ENCODE measurements at regions not wholly inside any gene's neighbourhood (a gene's known extent, or its start where the extent isn't known, plus 50 kb on each side); places are given as distances from the start of the nearest gene placed in this dataset.

DNA sequence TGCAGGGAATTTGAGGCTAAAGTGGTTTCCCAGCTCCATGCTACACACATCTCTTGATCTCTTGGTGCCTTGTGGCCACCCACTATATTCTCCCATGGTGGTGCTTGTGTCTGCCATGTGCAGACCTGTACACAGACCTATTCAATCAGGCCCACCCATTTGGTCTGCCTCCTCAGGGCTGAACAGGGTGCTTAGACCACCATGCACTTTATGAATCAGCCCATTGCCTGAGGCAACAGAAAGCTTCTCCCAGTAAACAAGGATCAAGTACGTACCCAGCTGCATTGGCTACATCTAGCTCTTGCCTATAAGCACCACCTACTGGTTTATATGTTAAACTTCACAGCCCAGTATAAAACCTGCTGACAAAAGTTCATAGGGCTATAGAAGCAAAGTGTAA, 664.3 kb upstream of the EDIL3 start:
- FAIRE-seq (no peak), DNase-seq (no peak), ATAC-seq (peak in 2 of 4 donors; percentile 33 to 46)
- Histone ChIP-seq H3K4me3 (no peak overlapping the region), H3K4me1 (no peaks in the 10 kb centered on the region), H3K27me3 (no peaks in the 10 kb centered on the region), H3K9me3 (no peaks in the 10 kb centered on the region), H3K36me3 (no peaks in the 10 kb centered on the region), H3K27ac (no peak overlapping the region)
- intact Hi-C loops (cut with DNase I): no loop called here
- 3 to 7% methylated on average over 1 of the region's 1 CpG for WGBS, 2 donors
- TF ChIP-seq, protein P1, sequence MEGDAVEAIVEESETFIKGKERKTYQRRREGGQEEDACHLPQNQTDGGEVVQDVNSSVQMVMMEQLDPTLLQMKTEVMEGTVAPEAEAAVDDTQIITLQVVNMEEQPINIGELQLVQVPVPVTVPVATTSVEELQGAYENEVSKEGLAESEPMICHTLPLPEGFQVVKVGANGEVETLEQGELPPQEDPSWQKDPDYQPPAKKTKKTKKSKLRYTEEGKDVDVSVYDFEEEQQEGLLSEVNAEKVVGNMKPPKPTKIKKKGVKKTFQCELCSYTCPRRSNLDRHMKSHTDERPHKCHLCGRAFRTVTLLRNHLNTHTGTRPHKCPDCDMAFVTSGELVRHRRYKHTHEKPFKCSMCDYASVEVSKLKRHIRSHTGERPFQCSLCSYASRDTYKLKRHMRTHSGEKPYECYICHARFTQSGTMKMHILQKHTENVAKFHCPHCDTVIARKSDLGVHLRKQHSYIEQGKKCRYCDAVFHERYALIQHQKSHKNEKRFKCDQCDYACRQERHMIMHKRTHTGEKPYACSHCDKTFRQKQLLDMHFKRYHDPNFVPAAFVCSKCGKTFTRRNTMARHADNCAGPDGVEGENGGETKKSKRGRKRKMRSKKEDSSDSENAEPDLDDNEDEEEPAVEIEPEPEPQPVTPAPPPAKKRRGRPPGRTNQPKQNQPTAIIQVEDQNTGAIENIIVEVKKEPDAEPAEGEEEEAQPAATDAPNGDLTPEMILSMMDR (IDR thresholded peaks at IDR 0.05): no peak

DNA sequence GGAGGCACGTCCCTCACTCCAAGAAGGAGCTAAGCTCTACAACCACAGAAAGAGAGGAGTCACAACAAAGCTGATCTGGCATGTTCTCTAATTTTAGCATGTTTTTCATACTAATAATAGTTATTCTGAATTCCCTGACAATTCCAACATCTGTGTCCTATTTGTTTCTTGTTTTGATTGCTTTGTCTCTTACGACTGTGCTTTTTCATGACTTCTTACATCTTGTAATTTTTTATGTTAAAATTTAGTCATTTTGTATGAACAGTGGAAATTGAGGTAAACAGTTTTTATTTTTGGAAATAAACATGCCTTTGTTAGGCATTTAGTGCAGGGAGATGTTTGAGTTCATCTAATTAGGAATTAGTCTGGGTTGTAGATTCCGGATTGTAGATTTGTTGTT, 668.1 kb upstream of the EDIL3 start:
- Histone ChIP-seq H3K27me3 (no peaks in the 10 kb centered on the region), H3K36me3 (no peaks in the 10 kb centered on the region), H3K27ac (no peak overlapping the region), H3K4me1 (no peaks in the 10 kb centered on the region), H3K9me3 (no peaks in the 10 kb centered on the region), H3K4me3 (no peak overlapping the region)
- no peak for ATAC-seq
- WGBS, 2 donors: 64 to 83% methylated on average over 3 of the region's 3 CpGs
- TF ChIP-seq, protein P1 (IDR thresholded peaks at IDR 0.05): no peak
- intact Hi-C loops (cut with DNase I): no loop called here
- DNase-seq: no peak
- FAIRE-seq: no peak

DNA sequence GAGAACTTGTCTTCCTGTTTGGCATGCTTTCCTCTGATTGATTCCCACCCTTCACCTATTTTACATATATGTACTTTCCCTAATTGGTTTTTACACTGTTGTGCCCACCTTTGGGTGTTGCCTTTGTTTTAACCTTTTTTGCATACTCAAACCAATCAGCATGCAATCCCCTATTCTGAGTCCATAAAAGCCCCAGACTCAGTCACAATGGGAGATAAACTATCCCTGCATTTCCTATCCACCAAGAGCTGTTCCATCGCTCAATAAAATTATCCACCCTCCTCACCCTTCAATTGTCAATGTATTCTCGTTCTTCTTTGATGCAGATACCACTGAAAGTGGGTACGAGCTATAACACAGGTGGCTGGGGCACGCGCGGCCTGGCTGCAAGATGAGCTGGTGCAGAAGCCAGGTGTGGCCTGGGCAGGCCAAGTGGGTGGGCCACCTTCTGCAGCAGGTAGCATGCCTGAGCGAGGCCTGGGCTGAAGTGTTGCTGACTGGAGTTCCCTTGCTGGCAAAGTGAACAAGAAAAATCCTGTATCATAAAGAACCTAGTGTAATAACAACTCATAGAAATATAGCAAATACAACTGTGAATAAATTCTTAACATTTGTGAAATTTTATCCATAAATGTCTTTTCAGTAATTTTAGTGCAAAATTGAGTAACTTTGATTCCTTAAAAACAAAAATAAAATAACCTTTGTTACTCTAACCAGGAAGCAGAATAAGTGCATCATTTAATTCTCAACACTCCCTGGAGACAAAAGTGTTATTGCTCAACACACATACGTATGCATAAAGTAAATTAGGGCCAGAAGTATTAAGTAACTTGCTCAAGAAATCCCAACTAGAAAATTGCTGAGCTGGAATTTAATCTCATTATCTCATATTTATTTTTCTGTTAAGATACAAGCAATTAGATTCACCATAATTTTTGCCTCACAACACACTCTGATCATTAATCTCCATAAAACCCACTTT, 685.3 kb upstream of the EDIL3 start:
- 76 to 83% methylated on average over 8 of the region's 8 CpGs for WGBS, 2 donors
- Histone ChIP-seq H3K9me3 (no peaks in the 10 kb centered on the region), H3K27ac (no peak overlapping the region), H3K4me1 (no peaks in the 10 kb centered on the region), H3K36me3 (no peaks in the 10 kb centered on the region), H3K4me3 (no peak overlapping the region), H3K27me3 (no peaks in the 10 kb centered on the region)
- FAIRE-seq: peak; percentile 13
- TF ChIP-seq, protein P1 (IDR thresholded peaks at IDR 0.05): no peak
- DNase-seq: peak in 1 of 6 donors; percentile 26
- intact Hi-C loops (cut with DNase I): no loop called here
- no peak for ATAC-seq

DNA sequence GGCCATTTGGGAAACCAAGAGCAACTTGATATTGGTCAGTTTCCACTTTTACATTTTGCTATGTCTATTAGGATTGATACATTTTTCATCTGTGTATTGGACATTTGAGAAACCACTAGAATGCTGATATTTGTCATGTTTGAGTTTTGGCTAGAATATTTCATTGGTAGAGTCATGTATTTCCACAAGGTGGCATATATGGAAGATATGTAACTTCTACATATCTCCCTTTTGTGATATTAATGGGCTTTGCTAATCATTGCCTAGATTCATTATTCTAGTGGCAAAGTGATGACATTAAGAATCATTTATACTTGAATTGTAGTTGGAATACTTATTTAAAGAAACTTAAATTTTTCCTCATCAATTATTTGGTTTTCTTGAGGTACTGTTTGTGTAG, 692.9 kb upstream of the EDIL3 start:
- FAIRE-seq: no peak
- no peaks in the 10 kb centered on the region for H3K9me3 ChIP-seq
- intact Hi-C loops (cut with DNase I): no loop called here
- TF ChIP-seq, protein P1 (IDR thresholded peaks at IDR 0.05): no peak
- H3K4me1 ChIP-seq: no peaks in the 10 kb centered on the region
- no peak for ATAC-seq
- no peaks in the 10 kb centered on the region for H3K27me3 ChIP-seq
- no peak for DNase-seq
- H3K36me3 ChIP-seq: no peaks in the 10 kb centered on the region
- H3K4me3 ChIP-seq: no peak overlapping the region
- H3K27ac ChIP-seq: no peak overlapping the region

DNA sequence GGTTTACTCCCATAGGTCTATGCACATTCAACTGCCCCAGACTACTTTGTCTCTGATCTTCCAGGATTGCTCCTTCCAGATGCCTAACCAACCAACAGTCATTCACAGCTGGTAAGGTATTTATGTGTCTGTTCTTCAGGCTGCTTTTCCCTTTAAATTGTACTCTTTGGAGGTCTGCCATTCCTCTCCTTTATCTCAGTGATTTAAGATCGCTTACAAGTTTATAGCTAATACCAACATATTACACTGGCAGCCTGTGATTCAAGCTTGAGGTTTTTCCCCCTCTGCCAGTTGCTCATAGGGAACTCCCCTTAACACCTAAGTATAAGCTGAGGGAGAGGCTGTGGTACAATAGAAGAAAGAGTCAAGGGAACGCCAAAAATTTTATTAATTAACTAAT, 711.7 kb upstream of the EDIL3 start:
- Histone ChIP-seq H3K9me3 (no peaks in the 10 kb centered on the region), H3K4me3 (no peak overlapping the region), H3K36me3 (no peaks in the 10 kb centered on the region), H3K27me3 (no peaks in the 10 kb centered on the region), H3K4me1 (no peaks in the 10 kb centered on the region), H3K27ac (no peak overlapping the region)
- DNase-seq (no peak), ATAC-seq (no peak), FAIRE-seq (no peak)
- TF ChIP-seq, protein P1 (IDR thresholded peaks at IDR 0.05): no peak
- WGBS, 2 donors: 56 to 76% methylated on average over 2 of the region's 2 CpGs
- intact Hi-C loops (cut with DNase I): no loop called here

All from pancreas (tissue), 10 donors.